GM12878 (cell line): ENCODE measurements at regions not wholly inside any gene's neighbourhood (a gene's known extent, or its start where the extent isn't known, plus 50 kb on each side); places are given as distances from the start of the nearest gene placed in this dataset.

Source experiments
- ATAC-seq: fragments of 200-7000 bp; cut with Tn5 transposase; 3 replicates; pipeline ENCODE4 v1.9.1; 2020; ENCODE audit warnings: mild to moderate bottlenecking, moderate library complexity
- BruUV-seq: library from RNA; stranded (reverse); fragments of 400-500 nt; replicated peaks from 2 replicates; lab custom pipeline; 2021; lab: Mats Ljungman, UMichigan
- CTCF ChIA-PET: fragments of 300-600 bp; sonication (Branson Sonifier 250); formaldehyde crosslinking; extraction: SDS; loops from one replicate; lab custom pipeline; 2021; ENCODE audit warnings: inconsistent platforms; lab: Yijun Ruan, JAX
- POLR2A ChIA-PET: fragments of 350-600 bp; formaldehyde crosslinking; extraction: SDS; loops from one replicate; lab custom pipeline; 2021; ENCODE audit warnings: inconsistent platforms; lab: Charles Lee
- RAD21 ChIA-PET: fragments of 300-600 bp; sonication (Branson Sonifier 250); formaldehyde crosslinking; loops from one replicate; lab custom pipeline; 2023; ENCODE audit warnings: antibody characterized with exemption; ENCODE audit not compliant: unreplicated experiment; lab: Charles Lee
- SMC1A ChIA-PET: fragments of 300-600 bp; sonication (Branson Sonifier 250); formaldehyde crosslinking; loops from one replicate; lab custom pipeline; 2023; ENCODE audit not compliant: unreplicated experiment, uncharacterized antibody; lab: Charles Lee
- DNase-seq: peaks from one replicate; pipeline ENCODE4 v3.0.0-alpha.2; 2011; ENCODE audit warnings: low read depth, low spot score
- FAIRE-seq: peaks from 3 replicates; lab custom pipeline; 2011; peaks lifted over from hg19 to GRCh38; lab: Jason Lieb, UNC
- H2AFZ ChIP-seq: 2 replicates; pipeline ENCODE4 v1.6.0; 2011; ENCODE audit warnings: low read depth, low read length, control low read depth; ENCODE audit not compliant: control insufficient read depth
- H3K27ac ChIP-seq: 2 replicates; pipeline ENCODE4 v1.5.1; 2011; ENCODE audit warnings: control low read depth; ENCODE audit not compliant: control insufficient read depth, insufficient read depth
- H3K27me3 ChIP-seq, 2 experiments: replicated peaks in 1 of 2; 2 replicates each; pipeline versions ENCODE4 v1.6.0 to v1.6.1; 2011; ENCODE audit warnings: low read length in 1 of 2; ENCODE audit not compliant: control insufficient read depth in 2 of 2, insufficient read depth in 2 of 2
- H3K36me3 ChIP-seq, 2 experiments: 2 replicates each; pipeline ENCODE4 v1.5.1; 2011; ENCODE audit warnings: low read length in 1 of 2; ENCODE audit not compliant: control insufficient read depth in 2 of 2, insufficient read depth in 2 of 2
- H3K4me1 ChIP-seq: 2 replicates; pipeline ENCODE4 v1.6.1; 2011; ENCODE audit warnings: mild to moderate bottlenecking, low read length, moderate library complexity, mixed read lengths; ENCODE audit not compliant: control insufficient read depth, insufficient read depth
- H3K4me2 ChIP-seq: 2 replicates; pipeline ENCODE4 v1.6.0; 2011; ENCODE audit warnings: control low read depth; ENCODE audit not compliant: control insufficient read depth, insufficient read depth
- H3K4me3 ChIP-seq: fragments of 200-600 bp; sonication (generic); 2 replicates; pipeline ENCODE4 v1.5.1; 2016
- H3K79me2 ChIP-seq: 2 replicates; pipeline ENCODE4 v1.6.0; 2011; ENCODE audit warnings: low read length; ENCODE audit not compliant: control insufficient read depth, insufficient read depth
- H3K9ac ChIP-seq: 2 replicates; pipeline ENCODE4 v1.8.0; 2011; ENCODE audit warnings: low read length, control low read depth, mixed read lengths; ENCODE audit not compliant: control insufficient read depth, insufficient read depth
- H3K9me3 ChIP-seq: replicated peaks from 3 replicates; pipeline ENCODE4 v1.5.1; 2011; ENCODE audit warnings: mild to moderate bottlenecking, low read length; ENCODE audit not compliant: control insufficient read depth, insufficient read depth
- H4K20me1 ChIP-seq: 2 replicates; pipeline ENCODE4 v1.6.0; 2011; ENCODE audit not compliant: control insufficient read depth, insufficient read depth
- FOS ChIP-seq: IDR thresholded peaks from 3 replicates; pipeline ENCODE4 v1.6.1; 2011; ENCODE audit warnings: borderline replicate concordance; ENCODE audit not compliant: insufficient read length; ENCODE audit errors: extremely low read depth
- MTA3 ChIP-seq: IDR thresholded peaks from 2 replicates; pipeline ENCODE4 v1.6.1; 2012; ENCODE audit warnings: low read length, inconsistent platforms, borderline replicate concordance
- RFX5 ChIP-seq: IDR thresholded peaks from 2 replicates; pipeline ENCODE4 v1.6.1; 2011; ENCODE audit warnings: low read depth, low read length, improper control_type of control experiment
- SMAD5 ChIP-seq: IDR thresholded peaks from 2 replicates; pipeline ENCODE4 v1.6.1; 2016; ENCODE audit warnings: antibody characterized with exemption, low read depth
- TAF1 ChIP-seq: IDR thresholded peaks from 2 replicates; pipeline ENCODE4 v1.6.1; 2011; ENCODE audit warnings: mild to moderate bottlenecking, low read depth, low read length, borderline replicate concordance
- WGBS: methylation state at CpG from one replicate; pipeline ENCODE4 v1.1.6; 2016; ENCODE audit warnings: low lambda C conversion rate; ENCODE audit not compliant: insufficient replicate concordance, insufficient coverage; ENCODE audit errors: missing lambda C conversion rate; 5-methylcytosine and 5-hydroxymethylcytosine counted together
- in situ Hi-C: fragments of 300-500 bp; cut with MboI; formaldehyde crosslinking; loops from 9 replicates; pipeline ENCODE4 v1.14.3; 2018; ENCODE audit warnings: mixed read lengths
- intact Hi-C: fragments of 100-400 bp; cut with micrococcal nuclease; formaldehyde crosslinking; loops from one replicate; pipeline ENCODE4 v1.14.2; 2022; ENCODE audit not compliant: unreplicated experiment
- TF ChIP-seq, protein P1 (sequence below): fragments of 450-650 bp; IDR thresholded peaks from 2 replicates; pipeline ENCODE4 v1.6.1; 2016; ENCODE audit warnings: mild to moderate bottlenecking

GRCh38 chr4:1588306-1588705 is 95.8 kb downstream of the FAM53A start (continued):
- TF ChIP-seq SMAD5 = no peak
- no peak for TF ChIP-seq MTA3
- no peak for TF ChIP-seq TAF1
- no peak for TF ChIP-seq RFX5

DNA sequence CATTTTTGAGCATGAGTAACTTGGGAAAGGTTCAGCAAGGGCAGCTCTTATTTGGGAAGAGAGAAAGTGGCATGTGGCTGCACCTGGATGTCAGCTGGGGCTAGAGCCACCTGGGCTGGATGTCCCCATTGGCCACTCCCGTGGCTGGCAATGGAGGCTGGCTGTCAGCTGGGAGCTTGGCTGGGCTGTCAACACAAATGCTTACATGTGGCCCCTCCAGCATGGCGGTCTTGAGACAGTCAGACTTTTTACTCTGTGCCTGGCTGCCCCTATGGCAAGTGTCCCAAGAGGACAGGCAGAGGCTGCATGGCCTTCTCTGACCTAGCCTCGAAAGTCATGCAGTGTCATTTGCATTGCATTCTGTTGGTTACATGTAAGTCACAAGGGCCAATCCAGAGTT is 99.6 kb downstream of the FAM53A start:
- FAIRE-seq (no peak), ATAC-seq (no peak), DNase-seq (no peak)
- CTCF ChIA-PET = interaction anchor here (0.6 to 1.0 kb wide), 2 partner anchors 45 to 325 kb away, joined by 3 to 4 read pairs; no protein-coding TSS in a partner anchor
- RAD21 ChIA-PET = no interaction called here
- H3K4me3 ChIP-seq = no peak overlapping the region
- no peaks in the 10 kb centered on the region; a peak in 1 of 4 replicates for H3K27me3 ChIP-seq
- H2AFZ ChIP-seq = no peak overlapping the region
- H3K4me1 ChIP-seq = no peaks in the 10 kb centered on the region
- in situ Hi-C loops = no loop called here
- WGBS = 0% methylated on average over 3 of the region's 3 CpGs
- H3K4me2 ChIP-seq = no peak overlapping the region
- H3K9me3 ChIP-seq = no peaks in the 10 kb centered on the region; the same call in 1 of the 3 replicates
- no TSS peak for BruUV-seq
- no peak for TF ChIP-seq FOS
- H3K27ac ChIP-seq = no peak overlapping the region
- no peaks in the 10 kb centered on the region for H4K20me1 ChIP-seq
- SMC1A ChIA-PET = no interaction called here
- no peaks in the 10 kb centered on the region for H3K79me2 ChIP-seq
- H3K9ac ChIP-seq = no peak overlapping the region
- no peaks in the 10 kb centered on the region for H3K36me3 ChIP-seq
- POLR2A ChIA-PET = no interaction called here
- intact Hi-C loops = no loop called here

- no peak overlapping the region for H3K4me2 ChIP-seq
- in situ Hi-C loops (no loop called here), intact Hi-C loops (no loop called here)
- H3K79me2 ChIP-seq = no peaks in the 10 kb centered on the region
- H3K9me3 ChIP-seq = no peaks in the 10 kb centered on the region; the same call in 1 of the 3 replicates
- ChIA-PET SMC1A (no interaction called here), RAD21 (no interaction called here), POLR2A (no interaction called here), CTCF (interaction anchor here (0.6 kb wide), 1 partner anchor 326 kb away, joined by 3 read pairs; no protein-coding TSS in a partner anchor)
- H3K9ac ChIP-seq = no peak overlapping the region
- H3K36me3 ChIP-seq = no peaks in the 10 kb centered on the region
- no TSS peak for BruUV-seq
- no peaks in the 10 kb centered on the region for H4K20me1 ChIP-seq
- TF ChIP-seq, protein P1, sequence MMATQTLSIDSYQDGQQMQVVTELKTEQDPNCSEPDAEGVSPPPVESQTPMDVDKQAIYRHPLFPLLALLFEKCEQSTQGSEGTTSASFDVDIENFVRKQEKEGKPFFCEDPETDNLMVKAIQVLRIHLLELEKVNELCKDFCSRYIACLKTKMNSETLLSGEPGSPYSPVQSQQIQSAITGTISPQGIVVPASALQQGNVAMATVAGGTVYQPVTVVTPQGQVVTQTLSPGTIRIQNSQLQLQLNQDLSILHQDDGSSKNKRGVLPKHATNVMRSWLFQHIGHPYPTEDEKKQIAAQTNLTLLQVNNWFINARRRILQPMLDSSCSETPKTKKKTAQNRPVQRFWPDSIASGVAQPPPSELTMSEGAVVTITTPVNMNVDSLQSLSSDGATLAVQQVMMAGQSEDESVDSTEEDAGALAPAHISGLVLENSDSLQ = no peak
- no peak for FAIRE-seq
- no peaks in the 10 kb centered on the region; a peak in 1 of 4 replicates for H3K27me3 ChIP-seq
- 32% methylated on average over 5 of the region's 5 CpGs for WGBS
- H2AFZ ChIP-seq = no peak overlapping the region
- no peak for ATAC-seq
- no peaks in the 10 kb centered on the region for H3K4me1 ChIP-seq
- DNase-seq = no peak
- H3K4me3 ChIP-seq = no peak overlapping the region
- no peak overlapping the region for H3K27ac ChIP-seq
Observed at GRCh38 chr4:1583859-1584258, 100.3 kb downstream of the FAM53A start.
